MM.1S (cell line): ENCODE measurements at regions not wholly inside any gene's neighbourhood (a gene's known extent, or its start where the extent isn't known, plus 50 kb on each side); places are given as distances from the start of the nearest gene placed in this dataset.

Source experiments
- DNase-seq: peaks from one replicate; pipeline ENCODE4 v3.0.0-alpha.2; 2015
- H2AFZ ChIP-seq: fragments of 300-600 bp; sonication (generic); 2 replicates; pipeline ENCODE4 v1.6.0; 2016; ENCODE audit warnings: antibody characterized with exemption, low read length
- H3F3A ChIP-seq: fragments of 300-600 bp; sonication (generic); 2 replicates; pipeline ENCODE4 v1.6.1; 2016; ENCODE audit warnings: mild to moderate bottlenecking, antibody characterized with exemption, low read length, moderate library complexity, mixed read lengths; ENCODE audit not compliant: insufficient read depth
- H3K27ac ChIP-seq: fragments of 300-600 bp; sonication (generic); 2 replicates; pipeline ENCODE4 v1.5.1; 2016; ENCODE audit warnings: mild to moderate bottlenecking, low read length
- H3K27me3 ChIP-seq: fragments of 300-600 bp; sonication (generic); replicated peaks from 2 replicates; pipeline ENCODE4 v1.6.0; 2016; ENCODE audit warnings: low read length; ENCODE audit not compliant: insufficient read depth
- H3K36me3 ChIP-seq: fragments of 300-600 bp; sonication (generic); replicated peaks from 2 replicates; pipeline ENCODE4 v1.6.1; 2016; ENCODE audit warnings: mild to moderate bottlenecking, low read length, mixed read lengths; ENCODE audit not compliant: insufficient read depth
- H3K4me1 ChIP-seq: fragments of 300-600 bp; sonication (generic); 2 replicates; pipeline ENCODE4 v1.6.1; 2016; ENCODE audit warnings: low read length, mixed read lengths
- H3K4me2 ChIP-seq: fragments of 300-600 bp; sonication (generic); 2 replicates; pipeline ENCODE4 v1.6.0; 2016; ENCODE audit warnings: low read depth, low read length
- H3K4me3 ChIP-seq: fragments of 300-600 bp; sonication (generic); 2 replicates; pipeline ENCODE4 v1.5.1; 2016; ENCODE audit warnings: low read length, mixed read lengths
- H3K79me2 ChIP-seq: fragments of 300-600 bp; sonication (generic); 2 replicates; pipeline ENCODE4 v1.6.1; 2016; ENCODE audit warnings: mixed run types, low read length, mixed read lengths
- H3K9ac ChIP-seq: fragments of 300-600 bp; sonication (generic); 2 replicates; pipeline ENCODE4 v1.6.1; 2016; ENCODE audit warnings: low read length, mixed read lengths
- H3K9me2 ChIP-seq: fragments of 300-600 bp; sonication (generic); replicated peaks from 2 replicates; pipeline ENCODE4 v1.6.1; 2016; ENCODE audit warnings: mild to moderate bottlenecking, low read length, mixed read lengths; ENCODE audit not compliant: insufficient read depth
- H3K9me3 ChIP-seq: fragments of 300-600 bp; sonication (generic); replicated peaks from 2 replicates; pipeline ENCODE4 v1.6.1; 2016; ENCODE audit warnings: mild to moderate bottlenecking, low read length, mixed read lengths; ENCODE audit not compliant: insufficient read depth
- H4K20me1 ChIP-seq: fragments of 300-600 bp; sonication (generic); 2 replicates; pipeline ENCODE4 v1.6.1; 2016; ENCODE audit warnings: mild to moderate bottlenecking, low read length, moderate library complexity, mixed read lengths; ENCODE audit not compliant: insufficient read depth
- EZH2 ChIP-seq: fragments of 300-600 bp; sonication (generic); optimal IDR thresholded peaks from 2 replicates; pipeline ENCODE3; 2017; ENCODE audit warnings: low read depth, mild to moderate bottlenecking, antibody characterized with exemption, low read length, mixed read lengths
- EZH2phosphoT487 ChIP-seq: fragments of 300-600 bp; sonication (generic); IDR thresholded peaks from 2 replicates; pipeline ENCODE4 v1.6.1; 2018; ENCODE audit warnings: antibody characterized with exemption, low read length
- TF ChIP-seq, protein P1 (sequence below): fragments of 300-600 bp; sonication (generic); IDR thresholded peaks from 2 replicates; pipeline ENCODE4 v1.5.1; 2016; ENCODE audit warnings: antibody characterized with exemption, low read length, mixed read lengths

- H2AFZ ChIP-seq, result no peak overlapping the region
- no peak for DNase-seq
- H3K9me3 ChIP-seq, result no peaks in the 10 kb centered on the region
- H3K4me2 ChIP-seq, result no peak overlapping the region
- H3K4me1 ChIP-seq, result no peaks in the 10 kb centered on the region
- H3K9me2 ChIP-seq, result no peaks in the 10 kb centered on the region
- no peaks in the 10 kb centered on the region for H3K27me3 ChIP-seq
- TF ChIP-seq, protein P1, sequence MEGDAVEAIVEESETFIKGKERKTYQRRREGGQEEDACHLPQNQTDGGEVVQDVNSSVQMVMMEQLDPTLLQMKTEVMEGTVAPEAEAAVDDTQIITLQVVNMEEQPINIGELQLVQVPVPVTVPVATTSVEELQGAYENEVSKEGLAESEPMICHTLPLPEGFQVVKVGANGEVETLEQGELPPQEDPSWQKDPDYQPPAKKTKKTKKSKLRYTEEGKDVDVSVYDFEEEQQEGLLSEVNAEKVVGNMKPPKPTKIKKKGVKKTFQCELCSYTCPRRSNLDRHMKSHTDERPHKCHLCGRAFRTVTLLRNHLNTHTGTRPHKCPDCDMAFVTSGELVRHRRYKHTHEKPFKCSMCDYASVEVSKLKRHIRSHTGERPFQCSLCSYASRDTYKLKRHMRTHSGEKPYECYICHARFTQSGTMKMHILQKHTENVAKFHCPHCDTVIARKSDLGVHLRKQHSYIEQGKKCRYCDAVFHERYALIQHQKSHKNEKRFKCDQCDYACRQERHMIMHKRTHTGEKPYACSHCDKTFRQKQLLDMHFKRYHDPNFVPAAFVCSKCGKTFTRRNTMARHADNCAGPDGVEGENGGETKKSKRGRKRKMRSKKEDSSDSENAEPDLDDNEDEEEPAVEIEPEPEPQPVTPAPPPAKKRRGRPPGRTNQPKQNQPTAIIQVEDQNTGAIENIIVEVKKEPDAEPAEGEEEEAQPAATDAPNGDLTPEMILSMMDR, result no peak
- TF ChIP-seq EZH2, result no peak
- TF ChIP-seq EZH2phosphoT487, result no peak
- H3K79me2 ChIP-seq, result no peaks in the 10 kb centered on the region
- H3K27ac ChIP-seq, result no peak overlapping the region
- H3K4me3 ChIP-seq, result no peak overlapping the region
- no peaks in the 10 kb centered on the region for H4K20me1 ChIP-seq
- H3F3A ChIP-seq, result no peaks in the 10 kb centered on the region
- H3K36me3 ChIP-seq, result no peaks in the 10 kb centered on the region
- no peak overlapping the region for H3K9ac ChIP-seq
Observed at GRCh38 chr4:59455751-59456150, 1744.4 kb upstream of the ADGRL3 start.

- Histone ChIP-seq H3K4me3 (no peak overlapping the region), H3K27ac (no peak overlapping the region), H3K4me1 (no peaks in the 10 kb centered on the region), H3K27me3 (no peaks in the 10 kb centered on the region), H4K20me1 (no peaks in the 10 kb centered on the region), H3F3A (no peaks in the 10 kb centered on the region), H3K36me3 (no peaks in the 10 kb centered on the region), H3K9me2 (no peaks in the 10 kb centered on the region), H3K79me2 (no peaks in the 10 kb centered on the region), H3K4me2 (no peak overlapping the region), H3K9me3 (no peaks in the 10 kb centered on the region), H3K9ac (no peak overlapping the region), H2AFZ (no peak overlapping the region)
- DNase-seq, result no peak
- no peak for TF ChIP-seq EZH2
- TF ChIP-seq, protein P1, result no peak
- TF ChIP-seq EZH2phosphoT487, result no peak
Observed at GRCh38 chr4:59457576-59457975, 1742.5 kb upstream of the ADGRL3 start.

- Histone ChIP-seq H3K27me3 (no peaks in the 10 kb centered on the region), H3K4me1 (no peaks in the 10 kb centered on the region), H3K9me3 (no peaks in the 10 kb centered on the region; the same call in 1 of the 2 replicates), H2AFZ (no peak overlapping the region), H4K20me1 (no peaks in the 10 kb centered on the region), H3K79me2 (no peaks in the 10 kb centered on the region), H3K27ac (no peak overlapping the region), H3K9me2 (no peaks in the 10 kb centered on the region), H3K4me3 (no peak overlapping the region), H3K9ac (no peak overlapping the region), H3K4me2 (no peak overlapping the region), H3F3A (no peaks in the 10 kb centered on the region), H3K36me3 (no peaks in the 10 kb centered on the region)
- DNase-seq, result no peak
- TF ChIP-seq, protein P1, result no peak
- TF ChIP-seq EZH2phosphoT487 (no peak), EZH2 (no peak)
Observed at GRCh38 chr4:59484944-59485343, 1715.2 kb upstream of the ADGRL3 start.
